ENCODE measurements at regions not wholly inside any gene's neighbourhood (a gene's known extent, or its start where the extent isn't known, plus 50 kb on each side); places are given as distances from the start of the nearest gene placed in this dataset.

DNA sequence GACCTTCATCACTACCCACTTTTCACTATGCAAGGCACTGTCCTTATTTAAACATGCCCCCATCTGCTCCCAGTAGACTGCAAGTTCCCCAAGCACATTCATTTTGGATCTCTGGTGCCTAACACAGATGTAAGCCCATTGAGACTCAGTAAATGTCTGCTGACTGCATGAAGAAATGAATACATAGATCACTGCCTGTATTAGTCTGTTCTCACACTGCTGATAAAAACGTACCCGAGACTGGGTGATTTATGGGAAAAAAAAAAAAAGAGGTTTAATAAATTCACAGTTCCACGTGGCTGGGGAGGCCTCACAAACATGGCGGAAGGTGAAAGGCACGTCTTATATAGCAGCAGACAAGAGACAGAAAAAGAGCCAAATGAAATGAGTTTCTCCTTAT lies 204.9 kb downstream of the ATG4C start:
- TF ChIP-seq, protein P1, sequence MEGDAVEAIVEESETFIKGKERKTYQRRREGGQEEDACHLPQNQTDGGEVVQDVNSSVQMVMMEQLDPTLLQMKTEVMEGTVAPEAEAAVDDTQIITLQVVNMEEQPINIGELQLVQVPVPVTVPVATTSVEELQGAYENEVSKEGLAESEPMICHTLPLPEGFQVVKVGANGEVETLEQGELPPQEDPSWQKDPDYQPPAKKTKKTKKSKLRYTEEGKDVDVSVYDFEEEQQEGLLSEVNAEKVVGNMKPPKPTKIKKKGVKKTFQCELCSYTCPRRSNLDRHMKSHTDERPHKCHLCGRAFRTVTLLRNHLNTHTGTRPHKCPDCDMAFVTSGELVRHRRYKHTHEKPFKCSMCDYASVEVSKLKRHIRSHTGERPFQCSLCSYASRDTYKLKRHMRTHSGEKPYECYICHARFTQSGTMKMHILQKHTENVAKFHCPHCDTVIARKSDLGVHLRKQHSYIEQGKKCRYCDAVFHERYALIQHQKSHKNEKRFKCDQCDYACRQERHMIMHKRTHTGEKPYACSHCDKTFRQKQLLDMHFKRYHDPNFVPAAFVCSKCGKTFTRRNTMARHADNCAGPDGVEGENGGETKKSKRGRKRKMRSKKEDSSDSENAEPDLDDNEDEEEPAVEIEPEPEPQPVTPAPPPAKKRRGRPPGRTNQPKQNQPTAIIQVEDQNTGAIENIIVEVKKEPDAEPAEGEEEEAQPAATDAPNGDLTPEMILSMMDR (IDR thresholded peaks at IDR 0.05; ENCODE audit: poor library complexity) = no peak
- TF ChIP-seq EZH2 (IDR thresholded peaks at IDR 0.05; ENCODE audit: borderline replicate concordance) = no peak
